NCI-H2227 (cell line): ENCODE measurements at regions not wholly inside any gene's neighbourhood (a gene's known extent, or its start where the extent isn't known, plus 50 kb on each side); places are given as distances from the start of the nearest gene placed in this dataset.

Experiments used
- DNase-seq: peaks from one replicate; lab custom pipeline; 2025; ENCODE audit not compliant: unreplicated experiment; lab: John Stamatoyannopoulos, UW

DNA sequence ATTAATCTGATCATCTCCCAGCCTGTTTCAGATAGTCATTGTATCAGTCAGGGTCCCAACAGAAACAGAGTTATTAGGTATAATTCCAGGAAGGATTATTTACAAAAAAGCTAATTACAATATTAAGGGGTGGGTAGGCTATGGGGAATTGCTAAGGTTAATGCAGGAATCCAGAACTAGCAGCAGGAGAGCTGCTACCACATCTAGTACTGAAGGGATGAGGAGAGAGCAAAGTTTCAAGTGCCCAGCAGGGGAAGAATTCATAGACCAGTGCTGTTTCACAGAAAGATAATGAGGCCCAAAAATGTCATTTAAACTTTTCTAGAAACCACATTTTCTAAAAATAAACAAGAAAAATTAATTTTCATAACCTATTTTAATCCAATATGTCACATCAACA, 284.2 kb downstream of the HACE1 start:
- no peak for DNase-seq

DNA sequence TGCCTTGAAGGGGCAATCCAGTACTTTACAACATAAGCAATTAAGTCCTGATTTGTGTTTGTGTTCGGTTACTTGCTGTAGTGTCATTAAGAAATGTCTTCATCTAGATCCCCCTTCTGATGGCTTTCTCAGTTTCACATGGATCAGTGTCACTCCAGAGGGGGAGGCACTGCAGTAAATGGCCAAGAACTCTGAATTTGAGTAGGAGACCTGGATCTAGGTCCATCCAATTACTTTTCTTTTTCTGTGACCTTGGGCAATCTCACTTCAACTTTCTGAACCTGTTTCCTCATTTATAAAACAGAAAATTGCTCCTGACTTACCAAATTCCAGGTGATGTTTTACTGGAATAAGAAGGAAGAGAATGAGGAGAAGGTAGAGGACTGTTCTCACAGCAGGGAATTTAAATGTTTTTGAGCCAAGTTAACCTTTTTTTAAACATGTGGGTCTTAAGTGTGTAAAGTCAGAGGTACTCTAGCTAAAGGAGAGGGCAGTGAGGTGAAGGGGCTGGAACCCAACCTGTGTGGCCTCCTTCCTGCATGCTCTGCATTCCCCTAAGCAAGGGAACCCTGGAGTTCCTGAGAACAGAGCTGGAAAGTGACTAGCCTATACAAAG, 285.5 kb downstream of the HACE1 start:
- no peak for DNase-seq

DNA sequence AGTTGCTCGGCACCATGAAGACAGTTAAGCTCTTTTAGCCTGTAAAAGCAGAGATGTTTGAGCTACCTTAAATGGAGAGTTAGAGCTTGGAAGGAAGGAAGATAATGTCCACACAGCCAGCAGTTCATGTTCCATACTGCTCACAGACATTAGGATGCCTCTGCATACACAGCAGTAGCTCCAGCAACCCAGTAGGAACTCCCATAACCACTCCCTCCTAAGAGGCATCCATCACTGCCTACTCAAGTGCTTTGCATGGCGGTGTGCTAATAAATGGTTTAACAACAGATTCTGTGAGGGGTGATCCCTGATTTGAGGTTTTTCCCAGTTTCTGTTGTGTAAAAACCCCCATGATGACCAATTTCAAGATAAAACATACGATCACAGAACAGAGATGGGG, 286.4 kb downstream of the HACE1 start:
- peak; percentile 5 for DNase-seq

GRCh38 chr6:104572901-104573300, 286.8 kb downstream of the HACE1 start:
- DNase-seq: no peak

DNA sequence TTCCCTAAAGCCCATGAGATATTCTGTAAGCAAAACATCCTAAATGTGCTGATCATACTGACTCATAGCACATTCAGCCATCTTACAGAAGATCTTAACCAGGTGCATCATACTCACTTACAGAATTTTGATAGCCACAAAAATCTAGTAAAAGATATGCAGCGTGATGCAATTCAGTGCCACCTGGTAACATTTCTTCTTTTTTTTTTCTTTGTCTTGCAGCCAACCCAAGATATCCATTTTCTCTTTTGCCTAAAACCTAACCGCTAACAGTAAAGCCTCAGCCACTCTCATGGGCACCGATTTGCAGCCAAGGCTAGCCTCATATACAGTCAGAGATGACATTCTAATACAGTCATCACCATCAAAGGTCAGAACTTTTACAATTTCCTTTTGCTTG, 293.3 kb downstream of the HACE1 start:
- no peak for DNase-seq

GRCh38 chr6:104563306-104563705, 296.4 kb downstream of the HACE1 start:
- no peak for DNase-seq

DNA sequence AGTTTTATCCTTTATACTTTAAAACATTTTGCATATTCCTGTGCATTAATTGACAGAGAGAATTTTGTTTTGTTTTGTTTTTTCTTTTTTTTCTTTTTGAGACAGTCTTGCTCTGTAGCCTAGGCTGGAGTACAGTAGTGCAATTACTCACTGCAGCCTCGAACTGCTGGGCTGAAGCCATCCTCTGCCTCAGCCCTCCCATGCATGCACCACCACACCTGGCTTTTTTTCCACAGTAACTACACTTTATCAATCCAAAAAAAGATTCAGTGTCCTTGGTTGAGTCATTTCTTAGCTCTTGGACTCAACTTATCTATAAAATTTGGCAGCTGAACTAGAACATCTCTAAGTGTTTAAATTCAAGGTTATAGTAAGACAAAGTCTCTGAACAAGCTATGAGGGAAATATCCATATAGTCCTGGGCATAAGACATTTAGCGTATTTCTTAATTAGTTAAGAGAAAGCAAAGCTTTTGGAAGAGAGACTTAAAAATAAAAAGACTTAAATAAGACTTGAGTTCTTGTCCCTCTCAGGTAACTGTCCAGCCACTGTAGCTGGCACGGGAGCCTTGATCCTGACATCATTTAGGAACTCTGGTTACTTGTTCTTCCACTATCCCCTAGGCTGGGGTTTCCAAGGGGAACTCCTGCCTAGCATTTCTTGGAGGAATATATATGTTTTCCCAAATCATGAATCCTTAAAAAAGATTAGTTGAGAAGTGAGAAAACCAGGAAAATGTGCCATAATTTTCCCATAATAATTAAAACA, 300.1 kb downstream of the HACE1 start:
- DNase-seq: no peak

DNA sequence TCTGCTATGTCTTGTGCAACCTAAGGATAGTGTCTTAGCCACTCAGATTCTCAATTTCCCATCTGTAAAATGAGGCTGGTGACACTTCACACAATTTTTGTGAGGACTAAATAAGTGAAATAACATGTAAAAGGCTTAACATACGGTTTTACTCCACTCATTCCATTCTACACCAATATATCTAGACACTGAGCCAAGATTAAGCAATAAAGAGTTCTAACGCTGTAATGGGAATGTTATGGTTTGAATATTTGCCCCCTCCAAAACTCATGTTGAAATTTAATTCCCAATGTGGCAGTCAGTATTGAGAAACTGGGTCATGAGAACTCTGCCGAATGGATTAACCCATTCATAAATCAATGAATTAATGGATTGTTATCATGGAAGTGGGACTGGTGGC, 301.0 kb downstream of the HACE1 start:
- no peak for DNase-seq

- DNase-seq: no peak
Measured at GRCh38 chr6:104548297-104548696, 311.4 kb downstream of the HACE1 start.

DNA sequence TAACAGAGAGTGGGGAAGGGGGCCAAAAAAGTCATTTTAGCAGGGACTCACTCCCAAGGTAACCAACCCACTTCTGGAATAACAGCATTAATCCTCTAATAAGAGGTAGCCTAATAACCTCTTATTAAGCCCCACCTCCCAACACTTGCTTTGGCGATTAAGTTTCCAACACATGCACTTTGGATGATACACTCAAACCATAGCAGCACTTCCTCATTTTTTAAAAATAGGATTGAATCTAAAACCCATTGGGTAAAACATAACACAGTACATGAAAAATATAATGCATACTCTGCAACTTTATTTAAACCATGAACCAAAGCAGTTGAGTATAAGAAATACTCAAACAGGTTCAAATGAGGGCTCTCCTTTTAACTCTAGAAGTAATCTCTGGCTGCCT, 318.3 kb downstream of the HACE1 start:
- DNase-seq: no peak

DNA sequence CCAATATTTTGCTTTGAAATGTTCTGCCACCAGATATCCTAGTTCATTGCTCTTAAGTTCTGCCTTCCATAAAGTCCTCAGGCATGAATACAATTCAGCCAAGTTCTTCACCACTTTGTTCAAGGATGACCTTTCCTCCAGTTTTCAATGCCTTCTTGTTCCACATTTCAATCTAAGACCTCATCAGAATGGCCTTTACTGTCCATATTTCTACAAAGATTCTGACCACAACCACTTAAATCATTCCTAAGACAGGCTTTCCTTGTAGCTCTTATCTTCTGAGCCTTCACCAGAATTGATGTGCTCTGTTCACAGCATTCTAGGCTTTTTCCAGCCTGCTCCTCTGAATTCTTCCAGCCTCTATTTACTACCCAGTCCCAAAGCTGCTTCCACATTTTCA, 319.0 kb downstream of the HACE1 start:
- no peak for DNase-seq

DNA sequence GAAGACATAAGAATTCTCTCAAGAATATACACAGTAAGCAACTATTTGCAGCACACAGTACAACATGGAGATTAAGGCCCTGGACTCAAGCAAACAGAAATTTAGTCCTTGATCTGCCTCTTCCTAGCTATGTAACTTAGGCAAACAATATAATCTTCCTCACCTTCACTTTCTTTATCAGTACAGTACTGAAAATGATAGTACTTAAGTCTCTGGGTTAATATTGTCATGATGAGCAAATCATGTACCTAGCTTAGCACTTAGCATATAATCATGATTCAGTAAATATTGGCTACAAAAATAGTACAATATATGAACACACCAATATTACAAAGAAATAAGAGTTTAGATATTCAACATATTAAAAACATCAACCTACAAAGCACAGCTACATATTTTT, 320.5 kb downstream of the HACE1 start:
- no peak for DNase-seq

DNA sequence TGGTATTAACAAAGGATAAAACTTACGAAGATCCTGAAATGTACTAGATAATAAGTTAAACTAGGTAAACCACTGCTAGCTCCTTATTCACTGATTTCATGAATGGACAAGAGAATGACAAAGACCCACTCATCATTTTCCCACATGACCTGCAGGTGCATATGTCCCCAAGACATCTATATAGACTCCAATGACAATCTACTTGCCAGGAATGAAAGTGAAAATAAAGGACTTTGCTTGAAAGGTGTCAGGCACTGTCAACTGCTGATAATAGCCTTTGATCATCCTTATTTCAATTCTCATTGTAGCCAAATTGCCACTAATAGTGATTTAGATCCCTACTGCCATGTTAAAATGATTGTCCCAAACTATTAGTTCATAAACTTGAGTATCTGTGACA, 321.8 kb downstream of the HACE1 start:
- no peak for DNase-seq

GRCh38 chr6:104537180-104537579, 322.5 kb downstream of the HACE1 start:
- no peak for DNase-seq

GRCh38 chr6:104532462-104532861, 327.3 kb downstream of the HACE1 start:
- no peak for DNase-seq

DNA sequence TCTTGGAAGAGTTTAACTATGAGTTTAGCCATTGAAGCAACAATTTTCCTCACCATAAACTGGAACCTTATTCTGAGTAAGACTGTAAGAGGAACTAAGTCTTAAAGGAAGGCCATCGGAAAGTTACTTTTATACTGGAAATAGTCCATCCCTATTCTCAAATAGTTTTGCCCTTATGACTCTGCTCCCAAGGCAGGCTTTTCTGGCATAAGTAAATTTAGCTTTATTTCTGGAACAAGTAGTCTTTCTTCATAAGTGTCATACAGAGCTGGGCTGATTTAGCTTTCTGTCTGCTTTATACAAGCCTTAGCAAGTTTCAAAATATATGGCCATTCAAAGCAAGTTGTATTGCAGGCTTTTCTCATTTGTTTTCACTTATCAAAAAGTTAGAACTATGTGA, 328.1 kb downstream of the HACE1 start:
- no peak for DNase-seq

GRCh38 chr6:104527761-104528415, 331.8 kb downstream of the HACE1 start:
- no peak for DNase-seq

DNA sequence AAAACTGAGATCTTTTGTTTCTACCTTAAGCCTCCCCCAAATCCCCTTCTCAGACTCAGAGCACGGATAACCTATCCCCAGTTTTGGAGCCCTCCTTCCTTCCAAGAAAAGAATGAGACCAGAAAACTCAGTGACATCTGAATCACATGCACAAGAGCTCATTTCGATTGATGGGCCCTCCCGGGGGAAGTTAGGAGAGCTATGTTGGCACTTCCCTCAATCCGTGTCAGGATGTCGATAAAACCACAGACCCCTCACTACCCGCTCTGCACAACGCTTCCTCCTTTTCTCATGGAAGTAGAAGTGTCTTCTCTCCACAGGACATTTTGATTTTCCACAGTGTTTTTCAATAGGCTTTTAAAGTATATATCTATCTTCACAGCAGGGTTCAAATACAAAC, 332.4 kb downstream of the HACE1 start:
- DNase-seq: no peak

- DNase-seq: no peak
Measured at GRCh38 chr6:104526376-104526775, 333.3 kb downstream of the HACE1 start.

DNA sequence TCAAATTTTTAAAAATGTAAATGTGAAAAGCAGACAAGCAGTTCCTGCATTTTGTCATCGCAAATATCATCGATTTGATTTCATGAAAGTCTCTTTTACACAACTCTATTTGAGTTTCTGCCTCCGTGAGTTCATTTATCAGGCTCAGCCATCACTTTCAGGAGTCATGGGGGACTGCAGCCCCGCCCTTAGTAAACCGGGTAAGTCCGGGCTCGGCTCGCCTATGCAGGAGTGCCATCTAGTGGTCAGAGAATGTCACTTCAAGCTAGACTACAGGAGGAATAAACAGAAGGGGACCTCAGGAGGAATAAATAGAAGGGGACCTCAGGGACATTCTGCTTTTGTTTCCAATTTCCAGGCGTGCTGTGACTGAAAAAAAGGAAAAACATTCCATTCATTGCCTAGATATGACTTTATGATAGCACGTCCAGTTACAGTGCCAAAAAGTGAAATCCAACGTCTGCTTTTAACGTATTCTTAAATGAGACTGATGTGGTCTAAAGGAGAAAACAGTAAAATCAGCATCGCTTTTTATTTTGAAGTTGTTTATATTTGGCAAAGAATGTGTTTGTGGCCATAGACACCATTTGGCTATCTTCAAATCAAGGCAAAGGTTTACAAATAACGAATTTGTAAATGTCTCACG, 333.9 kb downstream of the HACE1 start:
- DNase-seq: peak; percentile 89

- DNase-seq: no peak
Measured at GRCh38 chr6:104522533-104522932, 337.2 kb downstream of the HACE1 start.

DNA sequence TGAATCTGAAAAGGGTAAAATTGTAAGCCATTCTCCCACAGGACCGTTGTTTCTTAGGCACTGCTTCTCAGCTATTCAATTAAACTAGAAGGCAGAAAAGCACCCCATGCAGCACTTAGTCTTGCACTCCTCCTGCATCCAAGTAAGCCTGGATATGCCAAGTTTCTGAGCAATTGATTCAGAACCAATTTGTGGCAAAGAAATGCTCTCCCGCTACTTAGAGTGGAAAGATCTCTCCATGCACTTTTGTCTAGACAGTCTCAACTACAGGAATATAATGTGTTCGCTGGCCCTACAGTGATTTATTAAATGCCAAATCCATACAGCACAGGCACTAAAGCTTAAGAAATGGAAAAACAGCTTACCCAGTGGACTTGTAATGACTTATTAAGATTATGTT, 338.5 kb downstream of the HACE1 start:
- DNase-seq: no peak
